ENCODE measurements at regions not wholly inside any gene's neighbourhood (a gene's known extent, or its start where the extent isn't known, plus 50 kb on each side); places are given as distances from the start of the nearest gene placed in this dataset.
"Not testable (repeated sequence)": the region's sequence is repeated elsewhere in the genome, so short reads cannot be mapped to it uniquely, and the experiment has no call there.

DNA sequence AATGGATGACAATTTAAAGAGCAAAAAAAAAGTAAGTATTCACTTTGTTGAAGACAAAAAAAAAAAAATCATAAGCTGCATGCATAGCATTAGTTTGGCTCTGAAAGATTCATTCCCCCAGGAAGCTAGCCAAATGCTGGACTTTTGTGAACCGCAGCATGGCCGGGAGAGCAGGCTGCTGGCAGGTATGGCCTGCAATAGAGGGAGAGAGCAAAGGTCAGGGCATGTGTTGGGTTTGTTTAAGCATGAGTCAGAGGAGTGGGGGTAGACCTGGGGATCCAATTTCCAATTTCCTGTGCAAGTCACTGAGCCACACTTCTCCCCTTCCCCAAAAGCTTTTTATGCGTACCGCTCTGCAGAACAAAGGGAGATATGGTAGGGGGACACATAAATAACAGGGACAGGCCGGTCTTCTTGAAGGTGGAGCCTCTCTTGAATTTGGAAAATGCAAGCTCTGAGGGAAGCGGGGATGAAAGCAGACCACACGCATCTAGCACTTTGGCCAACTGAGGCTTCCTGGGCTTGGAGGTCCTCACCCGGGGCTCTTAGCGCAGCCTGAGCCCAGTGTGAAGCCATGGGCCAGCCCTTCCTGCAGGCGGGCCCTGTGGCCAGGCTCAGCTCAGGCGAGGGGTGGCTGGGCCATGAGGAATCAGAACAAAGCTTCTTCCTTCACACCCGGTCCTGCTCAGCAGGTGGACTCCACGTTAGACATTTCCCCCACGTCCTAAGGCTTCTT is 171.1 kb downstream of the TOMM20 start:
- DNase-seq (ENCODE audit: low read depth), result no peak
- TF ChIP-seq CTCF (IDR thresholded peaks at IDR 0.05; ENCODE audit: low read depth, low read length, missing control alignments), result no peak
- no peak overlapping the region for H3K4me3 ChIP-seq (ENCODE audit: low read depth, low read length)

DNA sequence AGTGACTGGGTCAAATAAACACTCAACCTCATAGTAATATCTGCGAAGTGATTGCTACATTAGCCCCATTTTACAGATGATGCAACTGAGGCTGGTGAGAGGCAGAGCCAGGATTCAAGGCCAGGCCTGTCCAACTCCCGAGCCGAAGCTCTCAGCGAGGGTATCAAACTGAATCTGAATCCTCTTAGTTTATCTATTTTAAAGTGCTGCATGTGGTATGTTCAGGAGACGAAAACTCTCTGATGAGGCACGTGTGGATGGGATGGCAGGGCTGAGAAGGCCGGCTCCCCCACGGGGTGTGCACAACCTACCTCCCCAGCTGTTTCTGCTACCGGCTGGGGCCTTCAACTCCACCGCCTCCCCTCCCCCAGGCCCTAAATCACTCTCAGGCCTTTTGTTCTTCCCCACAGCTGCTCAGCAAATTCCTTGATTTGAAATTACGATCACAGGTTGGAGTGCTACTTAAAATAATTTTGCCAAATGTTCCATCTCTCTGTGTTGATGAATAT is 171.8 kb downstream of the TOMM20 start:
- H3K4me3 ChIP-seq (ENCODE audit: low read depth, low read length), result no peak overlapping the region
- DNase-seq (ENCODE audit: low read depth), result no peak
- TF ChIP-seq CTCF (IDR thresholded peaks at IDR 0.05; ENCODE audit: low read depth, low read length, missing control alignments), result no peak

GRCh38 chr1:234955107-234955731 is 173.4 kb downstream of the TOMM20 start:
- H3K4me3 ChIP-seq (ENCODE audit: low read depth, low read length), result no peak overlapping the region
- TF ChIP-seq CTCF (IDR thresholded peaks at IDR 0.05; ENCODE audit: low read depth, low read length, missing control alignments), result no peak
- no peak for DNase-seq (ENCODE audit: low read depth)

DNA sequence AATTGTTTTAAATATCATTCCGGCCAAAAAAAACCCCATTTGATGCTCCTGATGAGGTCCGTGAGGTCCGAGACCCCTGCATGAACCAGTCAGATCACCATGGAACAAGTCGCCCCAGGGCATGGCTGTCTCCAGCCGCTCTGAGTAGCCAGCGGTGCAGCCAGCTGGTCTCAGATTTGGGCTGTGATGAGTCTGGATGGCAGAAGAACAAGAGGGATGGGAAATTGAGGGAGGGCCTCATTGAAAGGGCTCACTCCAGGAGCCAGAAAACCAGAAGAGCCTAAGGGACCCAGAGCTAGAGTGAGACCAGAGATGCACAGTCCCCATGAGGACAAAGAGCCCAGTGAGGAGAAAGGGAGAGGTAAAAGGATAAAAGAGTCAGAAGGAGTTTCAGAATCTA is 174.0 kb downstream of the TOMM20 start:
- H3K4me3 ChIP-seq (ENCODE audit: low read depth, low read length), result no peak overlapping the region
- TF ChIP-seq CTCF (IDR thresholded peaks at IDR 0.05; ENCODE audit: low read depth, low read length, missing control alignments), result no peak
- DNase-seq (ENCODE audit: low read depth), result no peak

GRCh38 chr1:234953655-234954405 is 174.8 kb downstream of the TOMM20 start:
- DNase-seq (ENCODE audit: low read depth), result no peak
- H3K4me3 ChIP-seq (ENCODE audit: low read depth, low read length), result no peak overlapping the region
- TF ChIP-seq CTCF (IDR thresholded peaks at IDR 0.05; ENCODE audit: low read depth, low read length, missing control alignments), result no peak

DNA sequence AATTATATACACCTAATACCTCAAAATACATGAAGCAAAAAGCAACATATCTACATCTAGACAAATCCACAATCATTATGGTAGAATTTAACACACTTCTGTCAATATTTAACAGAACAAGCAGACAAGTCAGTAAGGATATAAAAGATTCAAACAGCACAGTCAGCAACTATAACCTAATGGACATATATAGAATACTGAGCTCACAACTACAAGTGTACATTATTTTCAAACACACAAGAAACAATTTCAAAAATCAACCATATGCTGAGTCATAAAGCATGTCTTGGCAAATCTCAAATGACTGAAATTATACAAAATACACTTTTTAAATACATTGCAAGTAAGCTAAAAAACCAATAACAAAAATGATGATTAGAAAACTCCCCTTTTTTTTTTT is 178.0 kb downstream of the TOMM20 start:
- no peak for TF ChIP-seq CTCF (IDR thresholded peaks at IDR 0.05; ENCODE audit: low read depth, low read length, missing control alignments)
- no peak overlapping the region for H3K4me3 ChIP-seq (ENCODE audit: low read depth, low read length)
- DNase-seq (ENCODE audit: low read depth), result no peak

DNA sequence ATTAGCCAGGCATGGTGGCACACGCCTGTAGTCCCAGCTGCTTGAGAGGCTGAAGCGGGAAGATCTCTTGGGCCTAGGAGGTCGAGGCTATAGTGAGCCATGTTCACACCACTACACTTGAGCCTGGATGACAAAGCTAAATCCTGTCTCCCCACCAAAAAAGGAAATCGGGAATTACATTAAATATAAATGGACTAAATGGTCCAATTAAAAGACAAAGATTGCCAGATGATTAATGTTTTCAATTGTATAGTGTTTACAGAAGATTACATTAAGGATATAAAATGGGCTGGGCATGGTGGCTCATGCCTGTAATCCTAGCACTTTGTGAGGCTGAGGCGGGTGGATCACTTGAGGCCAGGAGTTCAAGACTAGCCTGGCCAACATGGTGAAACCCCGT is 179.1 kb downstream of the TOMM20 start:
- not testable (repeated sequence) for DNase-seq (ENCODE audit: low read depth)

More for the DNA sequence above, 179.1 kb downstream of the TOMM20 start:
- not testable (repeated sequence) for H3K4me3 ChIP-seq (ENCODE audit: low read depth, low read length)

Measured in GM12864 (cell line).